GM12891 (cell line): ENCODE measurements at regions not wholly inside any gene's neighbourhood (a gene's known extent, or its start where the extent isn't known, plus 50 kb on each side); places are given as distances from the start of the nearest gene placed in this dataset.

ENCODE experiments used
- DNase-seq: peaks from one replicate; pipeline ENCODE4 v3.0.0; 2011; ENCODE audit warnings: low spot score; ENCODE audit not compliant: insufficient read length
- FAIRE-seq: peaks from 2 replicates; lab custom pipeline; 2011; peaks lifted over from hg19 to GRCh38; lab: Jason Lieb, UNC
- PAX5 ChIP-seq: IDR thresholded peaks from 2 replicates; pipeline ENCODE4 v1.6.1; 2011; ENCODE audit warnings: low read length, moderate library complexity, mild to moderate bottlenecking; ENCODE audit not compliant: insufficient read depth, severe bottlenecking
- POLR2A ChIP-seq: IDR thresholded peaks from 2 replicates; pipeline ENCODE4 v1.6.1; 2011; ENCODE audit warnings: low read depth, low read length, control low read depth
- POLR2AphosphoS5 ChIP-seq: IDR thresholded peaks from 2 replicates; pipeline ENCODE4 v1.6.1; 2011; ENCODE audit warnings: low read depth, low read length, control low read depth
- POU2F2 ChIP-seq: IDR thresholded peaks from 2 replicates; pipeline ENCODE4 v1.6.1; 2011; ENCODE audit warnings: low read depth, mild to moderate bottlenecking, control low read depth, low read length, moderate library complexity
- SPI1 ChIP-seq: IDR thresholded peaks from 2 replicates; pipeline ENCODE4 v1.6.1; 2011; ENCODE audit warnings: low read depth, low read length, control low read depth
- TAF1 ChIP-seq: IDR thresholded peaks from 2 replicates; pipeline ENCODE4 v1.6.1; 2011; ENCODE audit warnings: low read depth, low read length, control low read depth

- no peak for FAIRE-seq
- TF ChIP-seq POLR2A: no peak
- no peak for DNase-seq
Observed at GRCh38 chr12:34343766-34344165, 321.5 kb downstream of the ALG10 start.

- DNase-seq (no peak), FAIRE-seq (no peak)
- TF ChIP-seq TAF1 (no peak), PAX5 (no peak), POU2F2 (no peak), SPI1 (no peak), POLR2A (no peak), POLR2AphosphoS5 (no peak)
Observed at GRCh38 chr12:34344851-34345522, 322.7 kb downstream of the ALG10 start.

GRCh38 chr12:34345801-34346200, 323.5 kb downstream of the ALG10 start:
- FAIRE-seq (no peak), DNase-seq (no peak)
- TF ChIP-seq POLR2A (no peak), TAF1 (no peak), POU2F2 (no peak), SPI1 (no peak), POLR2AphosphoS5 (no peak), PAX5 (no peak)

GRCh38 chr12:34346372-34347034, 324.2 kb downstream of the ALG10 start:
- FAIRE-seq (no peak), DNase-seq (no peak)
- no peak for TF ChIP-seq PAX5
- no peak for TF ChIP-seq POU2F2
- TF ChIP-seq POLR2A: no peak
- no peak for TF ChIP-seq SPI1
- no peak for TF ChIP-seq POLR2AphosphoS5
- TF ChIP-seq TAF1: no peak

- no peak for DNase-seq
- no peak for FAIRE-seq
- TF ChIP-seq PAX5 (no peak), TAF1 (no peak), SPI1 (no peak), POU2F2 (no peak), POLR2AphosphoS5 (no peak)
Observed at GRCh38 chr12:34347367-34347766, 325.1 kb downstream of the ALG10 start.

- TF ChIP-seq POLR2AphosphoS5 (no peak), PAX5 (no peak), POLR2A (no peak), POU2F2 (no peak), SPI1 (no peak), TAF1 (no peak)
- FAIRE-seq (no peak), DNase-seq (no peak)
Observed at GRCh38 chr12:34348064-34348463, 325.8 kb downstream of the ALG10 start.

- TF ChIP-seq POLR2AphosphoS5: no peak
- TF ChIP-seq TAF1: no peak
- no peak for TF ChIP-seq SPI1
- TF ChIP-seq PAX5: no peak
- no peak for TF ChIP-seq POLR2A
- TF ChIP-seq POU2F2: no peak
- FAIRE-seq: no peak
- DNase-seq: no peak
Observed at GRCh38 chr12:34348836-34349672, 326.8 kb downstream of the ALG10 start.

- TF ChIP-seq PAX5 (no peak), POLR2A (no peak), SPI1 (no peak), TAF1 (no peak), POU2F2 (no peak), POLR2AphosphoS5 (no peak)
- FAIRE-seq (no peak), DNase-seq (no peak)
Observed at GRCh38 chr12:34349673-34349961, 327.3 kb downstream of the ALG10 start.

GRCh38 chr12:34350092-34351041, 328.1 kb downstream of the ALG10 start:
- FAIRE-seq: no peak
- TF ChIP-seq POLR2AphosphoS5 (no peak), PAX5 (no peak), TAF1 (no peak)
- DNase-seq: no peak

- FAIRE-seq (no peak), DNase-seq (no peak)
- TF ChIP-seq POLR2A (no peak), SPI1 (no peak), POLR2AphosphoS5 (no peak), TAF1 (no peak), PAX5 (no peak), POU2F2 (no peak)
Observed at GRCh38 chr12:34352098-34352497, 329.8 kb downstream of the ALG10 start.
